T-cell (primary cell): ENCODE measurements at regions not wholly inside any gene's neighbourhood (a gene's known extent, or its start where the extent isn't known, plus 50 kb on each side); places are given as distances from the start of the nearest gene placed in this dataset.
"Not testable (repeated sequence)": the region's sequence is repeated elsewhere in the genome, so short reads cannot be mapped to it uniquely, and the experiment has no call there.

ENCODE experiments used
- ATAC-seq, 4 experiments: fragments of 200-7000 bp in 3 of 4; fragments of 150-1000 bp in 1 of 4; cut with Tn5 transposase; replicated peaks in 1 of 4; 1 replicate in 3 of 4; 2 replicates in 1 of 4; pipeline ENCODE4 v1.10.0; 2021; ENCODE audit warnings: moderate library complexity in 3 of 4, mild to moderate bottlenecking in 2 of 4, moderate number of reproducible peaks in 1 of 4
- CTCF ChIA-PET, 2 donors: fragments of 300-600 bp; sonication (Branson Sonifier 250); formaldehyde crosslinking; loops; one replicate each; lab custom pipeline; 2022; ENCODE audit warnings: antibody characterized with exemption in 2 of 2; lab: Charles Lee
- POLR2A ChIA-PET, 2 donors: fragments of 300-600 bp; sonication (Branson Sonifier 250); formaldehyde crosslinking; loops; one replicate each; lab custom pipeline; 2022; ENCODE audit warnings: antibody characterized with exemption in 2 of 2; lab: Charles Lee
- DNase-seq, 35 experiments: peaks; one replicate each; pipeline versions ENCODE4 v3.0.0 to v3.0.0-alpha.2; 2013 to 2023
- H3K27ac ChIP-seq: one replicate; pipeline ENCODE4 v1.5.1; 2013; ENCODE audit warnings: low read length
- H3K27me3 ChIP-seq, 2 experiments: replicated peaks in 1 of 2; 1 replicate in 1 of 2; 2 replicates in 1 of 2; pipeline versions ENCODE4 v1.6.1 to v1.7.0; 2013; ENCODE audit warnings: low read length in 1 of 2, mixed read lengths in 1 of 2; ENCODE audit not compliant: control insufficient read depth in 2 of 2, insufficient read depth in 2 of 2; ENCODE audit errors: extremely low read depth in 1 of 2
- H3K36me3 ChIP-seq, 2 donors: 1 replicate in 1 of 2; 2 replicates in 1 of 2; pipeline versions ENCODE4 v1.6.1 to v1.7.0; 2013; ENCODE audit warnings: low read length in 1 of 2; ENCODE audit not compliant: control insufficient read depth in 2 of 2, insufficient read depth in 1 of 2; ENCODE audit errors: extremely low read depth in 1 of 2
- H3K4me1 ChIP-seq, 2 experiments: 1 replicate in 1 of 2; 2 replicates in 1 of 2; pipeline versions ENCODE4 v1.6.1 to v1.7.0; 2013; ENCODE audit warnings: low read length in 2 of 2, mixed read lengths in 1 of 2; ENCODE audit not compliant: insufficient read depth in 2 of 2, control insufficient read depth in 1 of 2; ENCODE audit errors: extremely low read depth in 1 of 2
- H3K4me3 ChIP-seq, 2 donors: 1 replicate in 1 of 2; 2 replicates in 1 of 2; pipeline versions ENCODE4 v1.5.1 to v1.7.0; 2013; ENCODE audit warnings: mild to moderate bottlenecking in 2 of 2, low read length in 1 of 2, moderate library complexity in 1 of 2; ENCODE audit not compliant: control insufficient read depth in 1 of 2; ENCODE audit errors: extremely low read depth in 1 of 2
- H3K9me3 ChIP-seq: 2 replicates; pipeline ENCODE4 v1.7.0; 2013
- H3K27ac Mint-ChIP-seq, 2 donors: one replicate each; pipeline ENCODE4 v1.8.0; 2020 to 2021; ENCODE audit warnings: mild to moderate bottlenecking in 2 of 2, mixed read lengths in 2 of 2
- H3K27me3 Mint-ChIP-seq, 2 donors: one replicate each; pipeline ENCODE4 v1.8.0; 2021 to 2022; ENCODE audit warnings: mixed read lengths in 2 of 2
- H3K36me3 Mint-ChIP-seq: one replicate; pipeline ENCODE4 v1.8.0; 2021; ENCODE audit warnings: mixed read lengths
- H3K4me1 Mint-ChIP-seq, 3 donors: one replicate each; pipeline ENCODE4 v1.8.0; 2020 to 2022; ENCODE audit warnings: mixed read lengths in 3 of 3, mild to moderate bottlenecking in 1 of 3
- H3K4me3 Mint-ChIP-seq, 3 donors: one replicate each; pipeline ENCODE4 v1.8.0; 2020 to 2022; ENCODE audit warnings: mild to moderate bottlenecking in 3 of 3, mixed read lengths in 3 of 3, moderate library complexity in 3 of 3
- H3K9me3 Mint-ChIP-seq, 3 donors: one replicate each; pipeline ENCODE4 v1.8.0; 2020 to 2022; ENCODE audit warnings: mixed read lengths in 3 of 3
- WGBS: methylation state at CpG from one replicate; pipeline ENCODE4 v1.1.5; 2013; ENCODE audit warnings: missing lambda C conversion rate; ENCODE audit not compliant: insufficient coverage; 5-methylcytosine and 5-hydroxymethylcytosine counted together

DNA sequence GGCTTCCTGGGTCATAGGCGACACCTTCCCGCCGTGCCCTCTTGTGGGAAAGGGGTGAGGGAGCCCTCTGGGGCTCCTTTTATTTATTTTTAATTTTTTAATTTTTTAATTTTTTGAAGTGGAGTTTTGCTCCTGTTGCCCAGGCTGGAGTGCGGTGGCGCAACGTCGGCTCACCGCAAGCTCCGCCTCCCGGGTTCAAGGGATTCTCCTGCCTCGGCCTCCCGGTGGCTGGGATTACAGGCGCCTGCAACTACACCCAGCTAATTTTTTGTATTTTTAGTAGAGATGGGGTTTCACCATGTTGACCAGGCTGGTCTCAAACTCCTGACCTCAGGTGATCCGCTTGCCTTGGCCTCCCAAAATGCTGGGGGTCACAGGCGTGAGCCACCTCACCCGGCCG is 49.9 kb upstream of the ELFN1 start:
- H3K9me3 ChIP-seq, H3K27ac ChIP-seq, H3K4me1 Mint-ChIP-seq, H3K4me3 ChIP-seq, H3K36me3 Mint-ChIP-seq, H3K9me3 Mint-ChIP-seq, H3K27me3 Mint-ChIP-seq, POLR2A ChIA-PET, ATAC-seq, DNase-seq, H3K27ac Mint-ChIP-seq, H3K4me3 Mint-ChIP-seq, CTCF ChIA-PET, H3K4me1 ChIP-seq, H3K36me3 ChIP-seq: not testable (repeated sequence)
- H3K27me3 ChIP-seq: peaks cover 0 to 20% of the 10 kb centered on the region in 2 experiments
- WGBS: 100% methylated on average over 7 of the region's 17 CpGs

DNA sequence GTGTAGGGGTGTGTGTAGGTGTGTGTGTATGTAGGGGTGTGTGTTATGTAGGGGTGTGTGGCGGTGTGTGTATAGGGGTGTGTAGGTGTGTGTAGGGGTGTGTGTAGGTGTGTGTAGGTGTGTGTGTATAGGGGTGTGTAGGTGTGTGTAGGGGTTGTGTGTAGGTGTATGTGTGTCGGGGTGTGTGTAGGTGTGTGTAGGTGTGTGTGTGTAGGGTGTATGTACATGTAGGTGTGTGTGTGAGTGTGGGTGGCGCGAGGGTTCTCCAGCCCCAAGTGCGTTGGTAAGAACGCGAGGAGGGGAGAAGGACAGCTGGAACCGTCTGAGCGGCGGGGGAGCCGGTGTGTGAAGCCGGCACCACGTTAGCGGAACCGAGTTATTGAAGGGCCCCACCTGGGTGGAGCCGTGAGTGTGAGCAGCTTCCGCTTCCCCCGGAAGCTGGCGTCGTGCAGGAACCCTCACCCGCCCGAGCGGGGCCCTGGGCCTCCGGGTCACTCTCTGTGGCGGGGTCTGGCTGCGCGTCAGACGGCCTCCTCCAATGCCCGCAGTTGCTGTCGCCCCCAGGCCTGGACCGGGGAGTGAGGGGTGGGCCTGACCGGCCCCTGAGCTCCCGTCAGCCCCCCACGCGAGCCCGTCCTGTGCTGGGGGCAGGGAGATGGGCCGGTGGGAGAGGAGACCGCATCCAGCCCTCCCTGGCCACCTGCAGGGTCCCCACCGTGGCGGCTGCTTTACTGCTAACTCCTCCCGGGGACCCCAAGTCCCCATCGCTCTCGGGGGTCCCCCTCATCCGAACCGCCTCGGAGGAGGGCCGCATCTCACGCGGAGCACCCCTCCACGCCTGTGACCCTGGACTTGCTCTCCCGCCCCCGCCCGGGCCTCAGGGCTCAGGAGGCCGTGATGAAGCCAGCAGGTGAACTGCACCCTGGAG is 49.6 kb upstream of the PSMG3 start:
- no peaks in the 10 kb centered on the region for H3K36me3 Mint-ChIP-seq
- ATAC-seq: no peak
- Histone ChIP-seq H3K27me3 (peaks cover 0 to 16% of the 10 kb centered on the region in 2 experiments), H3K4me1 (no peaks in the 10 kb centered on the region), H3K9me3 (no peaks in the 10 kb centered on the region), H3K4me3 (no peak overlapping the region), H3K27ac (no peak overlapping the region), H3K36me3 (no peaks in the 10 kb centered on the region)
- POLR2A ChIA-PET: no interaction called here
- no peaks in the 10 kb centered on the region for H3K4me1 Mint-ChIP-seq
- no peak overlapping the region for H3K27ac Mint-ChIP-seq
- peaks cover 0 to 4% of the 10 kb centered on the region in 2 donors for H3K27me3 Mint-ChIP-seq
- peak overlapping the region in 1 of 3 donors; percentile 13 for H3K4me3 Mint-ChIP-seq
- WGBS: 91% methylated on average over 51 of the region's 54 CpGs
- CTCF ChIA-PET: no interaction called here
- H3K9me3 Mint-ChIP-seq: no peaks in the 10 kb centered on the region
- peak in 1 of 35 experiments; percentile 6 for DNase-seq
